Stimulated activated CD4-positive, alpha-beta T cell treated with anti-CD3 and anti-CD28 coated beads, Interleukin-1b, Interleukin-23, amount 100 ng/mL, for 4 hours (primary cell): ENCODE measurements at regions not wholly inside any gene's neighbourhood (a gene's known extent, or its start where the extent isn't known, plus 50 kb on each side); places are given as distances from the start of the nearest gene placed in this dataset.
"Not testable (repeated sequence)": the region's sequence is repeated elsewhere in the genome, so short reads cannot be mapped to it uniquely, and the experiment has no call there.

Source experiments
- DNase-seq, 2 donors: peaks; one replicate each; pipeline ENCODE4 v3.0.0-alpha.2; 2020; ENCODE audit warnings: low read depth in 2 of 2

DNA sequence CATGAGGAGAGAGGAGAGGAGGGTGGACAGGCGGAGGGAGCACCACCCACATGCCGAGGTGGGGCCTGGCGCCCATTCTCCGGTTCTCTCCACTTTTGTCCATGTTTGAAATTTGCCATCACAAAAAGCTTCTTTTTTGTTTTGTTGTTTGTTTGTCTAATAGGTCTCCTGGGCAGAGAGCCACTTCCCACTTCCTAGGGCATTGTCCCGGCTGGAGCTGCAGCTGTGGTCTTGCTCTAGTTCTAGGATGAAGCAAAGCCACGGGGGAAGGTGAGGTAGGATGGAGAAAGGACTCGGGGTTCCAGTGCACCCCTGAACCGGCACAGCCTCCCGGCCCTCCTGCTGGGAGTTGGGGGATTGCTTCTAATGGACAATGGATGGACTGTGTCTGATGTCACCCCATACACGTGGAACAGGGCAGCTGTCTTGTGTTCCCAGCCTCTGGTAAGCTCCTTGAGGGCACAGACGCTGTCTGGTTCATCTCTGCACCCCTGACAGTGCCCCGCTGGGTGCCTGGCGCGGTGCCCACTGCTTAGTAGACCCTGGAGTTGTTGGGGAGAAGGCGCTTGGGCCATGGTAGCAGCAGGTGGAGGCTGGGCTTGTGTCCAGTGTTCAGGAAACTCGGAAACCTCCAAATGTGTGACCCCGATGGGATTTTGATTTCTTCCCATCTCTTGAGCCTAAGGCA is 278.4 kb downstream of the NDUFA10 start:
- no peak for DNase-seq

DNA sequence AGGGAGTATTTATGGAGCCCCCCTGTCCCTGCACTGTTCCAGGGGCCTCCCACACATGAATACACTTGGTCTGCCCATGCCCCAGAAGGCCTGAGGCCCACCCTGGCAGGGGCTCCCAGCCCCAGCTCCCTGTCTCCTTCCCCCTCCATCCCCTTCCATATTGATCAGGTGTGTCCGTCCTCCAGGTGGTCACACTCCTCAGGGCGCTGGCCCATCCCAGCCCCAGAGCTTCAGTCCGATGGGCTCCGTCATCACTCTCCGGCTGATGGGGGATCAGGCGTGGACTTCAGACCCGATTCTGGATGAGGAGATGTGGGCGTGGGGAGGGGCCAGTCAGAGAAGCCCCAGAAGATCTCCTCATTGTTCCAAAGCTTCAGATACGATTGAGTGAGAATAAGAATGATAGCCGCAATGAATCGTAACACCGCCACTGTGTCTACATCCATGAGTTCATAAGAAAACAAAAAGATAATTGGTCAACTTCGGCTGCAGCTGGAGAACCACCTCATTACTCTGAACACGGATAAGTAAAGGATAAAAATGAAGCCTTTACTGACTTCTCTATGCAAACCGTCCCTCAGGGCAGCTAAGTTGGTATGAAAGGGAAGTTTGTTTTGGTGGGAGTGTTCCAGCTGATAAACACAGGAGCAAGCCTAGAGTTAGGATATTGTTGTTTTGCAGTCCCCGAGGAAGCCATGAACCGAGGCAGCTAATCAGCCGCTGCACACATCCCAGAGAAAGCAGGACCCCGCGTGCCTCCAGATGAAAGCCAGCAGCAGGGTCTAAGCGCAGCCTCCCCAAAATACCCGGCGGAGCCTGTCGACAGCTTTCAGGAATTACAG is 279.5 kb downstream of the NDUFA10 start:
- no peak for DNase-seq

DNA sequence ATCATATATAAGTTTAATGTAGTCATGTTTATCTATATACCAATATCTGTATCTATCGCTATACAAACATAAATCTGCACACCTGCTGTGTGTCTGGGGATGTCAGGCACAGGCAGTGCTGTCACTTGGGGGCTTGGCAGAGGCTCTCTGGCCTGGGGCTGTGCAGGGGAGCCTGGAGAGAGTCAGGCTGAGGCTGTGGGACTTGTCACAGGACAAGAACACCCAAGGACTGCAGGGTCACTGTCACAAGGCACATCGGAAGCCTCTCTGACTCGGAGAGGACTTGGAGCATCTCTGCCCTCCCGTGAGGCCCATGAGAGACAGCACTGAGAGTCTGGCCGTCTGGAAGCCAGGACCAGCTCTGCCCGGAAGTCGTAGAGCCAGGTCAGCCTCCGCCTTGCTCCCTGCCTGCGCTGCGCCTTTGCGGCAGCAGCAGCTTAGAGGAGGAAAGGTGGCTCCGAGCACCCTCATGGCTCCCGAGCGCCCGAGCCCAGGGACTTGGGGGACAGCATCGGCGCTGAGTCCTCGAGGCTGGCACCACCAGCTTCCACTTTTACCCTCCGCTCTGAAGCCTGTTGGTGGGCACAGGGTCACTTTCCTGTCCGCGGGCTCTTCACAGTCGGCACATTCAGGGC is 280.3 kb downstream of the NDUFA10 start:
- DNase-seq, result no peak

DNA sequence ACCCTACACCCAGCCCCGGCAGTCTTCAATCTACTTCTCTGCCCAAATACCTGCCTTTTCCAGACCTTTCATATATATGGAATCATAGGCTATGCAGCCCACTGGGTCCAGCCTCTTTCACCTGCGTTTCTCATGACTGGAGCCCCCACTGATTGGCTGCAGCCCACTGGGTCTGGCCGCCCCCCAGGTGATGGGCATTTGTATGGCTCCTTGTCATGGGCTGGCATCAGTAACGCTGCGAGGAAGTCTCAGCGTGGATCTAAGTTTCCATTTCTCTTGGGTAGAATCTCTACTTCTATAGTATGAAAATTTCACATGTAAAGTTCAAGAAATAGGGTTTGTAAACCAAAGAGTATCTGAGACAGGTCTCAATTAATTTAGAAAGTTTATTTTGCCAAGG is 281.9 kb downstream of the NDUFA10 start:
- DNase-seq, result no peak

DNA sequence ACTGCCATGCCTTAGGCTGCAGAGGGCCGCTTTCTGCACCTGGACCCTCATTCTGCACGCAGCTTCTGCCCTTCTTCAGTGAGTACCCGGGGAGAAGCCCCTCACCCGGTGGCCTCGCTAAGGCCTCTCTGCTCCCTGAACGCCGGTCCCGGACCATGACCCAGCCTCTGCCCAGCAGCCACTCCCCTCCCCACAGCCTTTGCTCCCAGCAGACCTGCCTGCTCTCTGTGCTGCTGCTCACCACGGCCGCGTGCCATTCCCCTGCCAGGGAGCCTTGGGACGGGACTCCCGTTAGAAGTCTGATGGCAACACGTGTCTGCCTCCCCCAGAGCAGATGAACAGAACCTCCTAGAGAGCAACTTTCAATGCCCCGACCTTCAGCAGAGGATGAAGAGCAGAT is 282.8 kb downstream of the NDUFA10 start:
- no peak for DNase-seq

DNA sequence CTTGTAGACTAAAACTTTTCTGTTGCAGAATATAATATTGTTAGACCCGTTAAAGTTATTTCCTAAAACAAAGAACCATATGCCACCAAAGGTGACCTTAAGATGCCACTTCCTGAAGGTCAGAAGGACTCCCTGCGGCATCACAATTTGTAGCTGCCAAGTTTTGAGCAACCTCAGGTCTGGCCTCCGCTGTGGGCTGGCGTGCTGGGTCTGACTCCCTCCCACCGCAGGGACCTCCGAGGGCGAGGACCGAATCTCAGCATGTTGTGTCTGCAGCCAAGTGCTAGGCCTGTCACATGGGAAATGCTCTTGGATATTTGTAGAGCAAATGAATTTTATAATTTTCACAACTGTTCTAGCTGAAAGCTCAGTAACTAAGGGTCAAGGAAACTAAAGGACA is 285.9 kb downstream of the NDUFA10 start:
- DNase-seq, result no peak

DNA sequence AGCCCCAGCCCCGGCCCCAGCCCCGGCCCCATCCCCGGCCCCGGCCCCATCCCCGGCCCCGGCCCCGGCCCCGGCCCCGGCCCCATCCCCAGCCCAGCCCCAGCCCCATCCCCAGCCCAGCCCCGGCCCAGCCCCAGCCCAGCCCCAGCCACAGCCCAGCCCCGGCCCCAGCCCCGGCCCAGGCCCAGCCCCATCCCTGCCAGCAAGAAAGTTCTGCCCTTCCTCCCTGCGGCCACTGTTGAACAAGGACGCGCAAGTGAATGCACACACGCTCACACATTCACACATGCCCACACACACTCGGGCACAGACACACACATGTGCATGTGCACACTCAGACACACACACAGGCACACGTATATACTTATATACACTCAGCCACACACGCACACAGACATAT is 287.0 kb downstream of the NDUFA10 start:
- DNase-seq, result no peak

DNA sequence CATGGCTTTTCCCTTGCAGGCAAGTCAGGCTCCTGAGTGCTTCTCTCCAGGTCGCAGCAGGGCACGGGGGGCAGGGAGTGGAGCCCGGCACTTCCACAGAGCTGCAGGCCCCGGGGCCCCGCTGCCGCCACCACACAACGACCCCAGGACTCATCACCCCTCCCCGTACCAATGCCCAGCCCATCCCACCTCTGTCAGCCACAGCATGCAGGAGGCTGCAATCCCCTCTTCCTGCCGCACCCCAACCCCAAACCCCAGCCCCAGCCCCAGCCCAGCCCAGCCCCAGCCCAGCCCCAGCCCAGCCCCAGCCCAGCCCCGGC is 288.0 kb downstream of the NDUFA10 start:
- DNase-seq, result no peak

DNA sequence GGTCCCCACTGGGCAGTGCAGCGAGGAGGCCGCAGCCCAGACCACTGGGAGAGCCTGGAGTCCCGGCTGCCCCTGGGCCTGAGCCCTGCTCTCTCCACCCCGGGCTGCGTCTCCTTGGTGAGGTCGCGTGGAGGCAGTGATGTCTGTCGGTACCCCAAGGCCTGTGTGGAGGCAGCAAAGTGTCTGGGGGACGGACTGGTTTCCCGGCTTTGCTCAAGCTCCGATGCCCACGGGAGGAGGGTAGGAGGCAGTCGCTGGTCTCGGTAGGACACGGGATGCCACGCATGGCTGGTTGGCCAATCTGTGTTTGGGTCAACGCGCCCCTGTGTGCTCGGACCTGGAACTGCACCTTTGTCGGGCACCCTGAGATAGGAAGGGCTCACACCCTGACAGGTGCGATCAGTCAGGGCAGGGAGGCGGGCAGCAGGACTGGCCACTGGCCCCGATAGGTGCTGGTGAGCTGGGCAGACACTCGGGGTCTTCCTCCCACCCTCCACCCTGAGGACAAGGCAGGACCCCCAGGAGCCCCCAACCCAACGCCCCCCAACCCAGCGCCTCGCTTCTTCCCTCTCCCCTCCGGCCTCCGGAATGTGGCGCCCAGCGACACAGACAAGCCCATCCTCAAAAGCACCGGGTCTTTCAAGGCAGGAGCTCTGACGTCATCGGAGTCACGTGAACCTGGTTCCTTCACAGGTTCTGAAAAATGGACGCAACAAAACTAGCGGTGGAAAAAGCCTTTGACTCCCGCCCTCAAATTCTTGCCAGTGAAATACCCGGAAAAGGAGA is 288.6 kb downstream of the NDUFA10 start:
- DNase-seq, result no peak

DNA sequence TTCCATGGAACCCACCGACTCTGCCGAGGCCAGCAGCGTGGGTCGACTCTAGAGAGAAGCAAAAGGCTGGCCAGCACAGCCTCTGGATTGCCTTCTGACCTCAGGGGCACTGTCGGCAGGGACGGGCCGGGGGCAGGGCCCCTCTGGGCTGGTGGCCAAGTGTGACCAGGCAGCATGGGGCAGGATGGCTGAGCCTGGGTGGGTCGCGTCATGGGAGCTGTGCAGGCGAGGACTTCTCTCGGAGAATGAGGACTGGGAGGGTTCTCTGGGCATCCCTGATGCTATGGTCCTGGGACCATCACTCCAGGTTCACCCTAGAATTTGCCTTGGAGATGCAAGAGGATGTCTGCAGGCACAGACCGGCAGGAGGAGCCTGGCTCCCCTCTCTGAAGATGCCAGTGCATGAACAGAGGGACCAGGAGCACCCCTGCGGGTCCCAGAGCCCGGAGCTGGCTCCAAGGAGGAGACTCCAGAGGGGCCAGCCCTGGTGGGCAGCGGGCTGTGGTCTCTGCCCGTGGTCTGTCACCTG is 289.2 kb downstream of the NDUFA10 start:
- no peak for DNase-seq

DNA sequence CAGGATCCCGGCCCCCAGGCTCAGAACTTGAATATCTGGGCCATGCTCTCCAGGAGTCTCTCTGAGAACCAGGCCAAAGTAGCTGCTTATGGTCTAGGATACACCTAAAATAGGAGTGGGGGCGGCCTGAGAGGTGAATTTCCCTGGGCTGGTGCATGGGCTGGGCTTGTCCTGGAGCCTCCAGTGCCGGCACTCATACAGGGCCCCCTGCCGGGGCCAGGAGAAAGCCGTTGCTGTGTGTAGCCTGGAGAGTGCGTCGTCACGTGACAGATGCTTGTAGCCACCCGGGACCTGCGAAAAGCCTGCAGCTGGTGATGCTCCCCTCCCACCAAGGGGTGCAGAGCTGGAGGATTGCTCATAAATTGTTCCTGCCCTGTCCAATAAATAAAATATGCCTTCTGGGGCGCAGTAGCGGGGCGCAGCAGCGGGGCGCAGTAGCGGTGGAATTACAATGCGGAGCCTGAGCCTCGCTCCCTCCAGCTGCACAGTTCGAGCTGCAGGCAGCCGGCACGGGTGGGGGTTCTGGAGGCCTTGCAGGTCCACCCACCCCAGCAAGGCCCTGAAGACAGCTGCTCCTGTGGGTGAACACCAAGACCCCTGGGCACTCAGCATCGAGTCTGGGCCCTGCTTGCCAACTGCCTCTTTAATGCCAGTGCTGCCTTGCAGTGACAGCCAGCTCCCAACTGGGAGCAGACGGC is 289.9 kb downstream of the NDUFA10 start:
- no peak for DNase-seq

DNA sequence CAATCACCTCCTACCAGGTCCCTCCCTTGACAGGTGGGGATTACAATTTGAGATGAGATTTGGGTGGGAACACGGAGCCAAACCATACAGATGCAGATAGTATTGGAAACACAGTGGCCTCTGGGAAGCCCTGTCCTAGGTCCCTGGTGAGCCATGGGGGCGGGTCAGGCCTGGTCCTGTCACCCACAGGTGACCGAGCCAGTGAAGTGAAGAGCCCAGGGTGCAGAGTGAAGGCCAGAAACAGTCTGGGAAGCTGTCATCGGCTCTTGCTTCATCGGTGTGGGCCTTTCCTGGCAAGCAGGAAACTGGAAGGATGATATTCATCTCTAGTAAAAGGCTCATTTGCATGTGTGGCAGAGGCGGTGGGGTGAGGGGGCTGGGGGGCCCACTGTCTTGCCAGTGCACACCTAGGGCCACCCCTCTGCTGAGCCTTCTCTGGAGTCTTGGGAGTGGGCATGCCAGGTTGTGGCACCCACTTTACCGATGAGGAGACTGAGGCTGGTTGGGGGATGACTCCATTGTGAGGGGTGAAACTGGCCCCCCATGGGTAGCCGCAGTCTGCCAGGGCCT is 290.6 kb downstream of the NDUFA10 start:
- DNase-seq, result no peak

DNA sequence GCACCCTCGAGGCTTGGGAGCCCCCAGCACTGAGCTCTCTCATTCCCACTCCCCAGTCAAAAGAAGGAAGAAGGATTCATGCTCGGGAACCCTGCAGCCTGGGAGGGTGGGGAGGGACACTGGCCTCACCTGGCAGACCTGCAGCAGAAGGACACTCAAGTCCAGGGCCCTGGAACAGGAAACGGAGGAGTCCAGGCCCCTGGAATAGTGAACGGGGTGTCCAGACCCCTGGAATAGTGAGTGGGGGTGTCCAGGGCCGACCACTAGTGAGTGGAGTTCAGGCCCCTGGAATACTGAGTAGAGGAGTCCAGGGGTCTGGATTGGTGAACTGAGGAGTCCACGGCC is 292.5 kb downstream of the NDUFA10 start:
- no peak for DNase-seq

DNA sequence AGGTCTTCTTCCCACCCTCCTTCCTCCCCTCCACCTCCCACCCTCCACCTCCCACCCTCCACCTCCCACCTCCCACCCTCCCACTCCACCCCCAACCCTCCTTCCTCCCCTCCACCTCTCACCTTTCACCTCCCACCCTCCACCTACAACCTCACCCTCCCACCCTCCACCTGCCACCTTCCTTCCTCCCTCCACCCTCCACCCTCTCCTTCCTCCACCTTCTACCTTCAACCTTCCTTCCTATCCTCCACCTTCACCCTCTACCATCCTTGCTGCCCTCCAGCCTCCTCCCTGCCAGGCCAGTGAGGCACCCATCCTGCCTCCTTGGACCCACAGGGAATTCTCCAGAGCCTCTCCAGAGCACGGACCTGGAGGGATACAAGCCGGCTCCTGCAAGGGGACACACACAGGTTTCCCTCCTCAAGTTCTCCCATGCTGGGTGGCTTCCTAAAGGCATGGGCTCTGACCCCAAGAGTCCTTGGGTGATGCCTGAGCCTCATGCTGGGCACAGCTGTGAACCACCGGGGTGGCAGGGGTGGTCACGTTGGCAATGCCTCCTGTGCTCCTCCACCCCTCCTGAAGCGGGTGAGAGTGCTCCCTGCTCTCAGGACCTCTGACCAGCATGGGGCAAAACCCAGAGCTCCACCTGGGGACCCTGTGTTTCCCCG is 293.0 kb downstream of the NDUFA10 start:
- DNase-seq, result no peak

DNA sequence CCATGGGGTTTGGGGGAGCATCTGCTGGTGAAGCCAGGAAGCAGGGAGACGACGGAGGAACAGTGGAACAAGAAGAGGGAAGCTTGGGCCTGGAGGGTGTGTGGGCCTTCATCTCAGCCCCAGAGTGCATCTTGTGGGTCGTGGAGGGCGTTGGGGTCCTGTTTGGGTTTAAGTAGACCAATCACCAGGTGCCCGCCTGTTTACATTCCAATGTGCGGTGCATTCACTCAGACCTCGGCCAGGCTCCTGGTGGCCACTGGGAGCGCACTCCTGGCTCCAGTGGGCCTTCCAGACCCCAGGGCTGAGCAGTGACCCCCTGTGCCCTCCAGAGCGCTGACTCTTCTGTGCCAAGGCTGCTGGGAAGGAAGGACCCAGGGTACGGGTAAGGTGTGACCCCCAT is 293.7 kb downstream of the NDUFA10 start:
- DNase-seq, result no peak

DNA sequence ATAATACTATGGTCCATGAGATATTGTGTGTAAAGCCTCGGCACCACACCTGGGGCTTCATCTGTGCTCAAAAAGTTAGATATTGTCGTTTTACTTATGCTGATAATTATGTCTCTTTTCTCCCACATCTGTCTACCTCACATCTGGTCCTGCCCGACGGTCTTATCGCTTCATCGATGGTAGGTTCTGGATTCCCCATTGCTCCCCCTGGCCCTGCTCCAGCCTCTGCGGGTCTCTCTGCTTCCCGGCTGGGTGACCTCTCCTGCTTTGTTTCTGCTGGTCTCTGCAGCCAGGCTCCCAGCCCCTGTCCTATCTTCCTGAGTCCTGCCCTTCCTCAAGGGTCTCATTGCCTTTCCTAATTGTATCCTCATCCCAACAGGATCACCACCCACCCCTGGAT is 294.2 kb downstream of the NDUFA10 start:
- DNase-seq, result no peak

DNA sequence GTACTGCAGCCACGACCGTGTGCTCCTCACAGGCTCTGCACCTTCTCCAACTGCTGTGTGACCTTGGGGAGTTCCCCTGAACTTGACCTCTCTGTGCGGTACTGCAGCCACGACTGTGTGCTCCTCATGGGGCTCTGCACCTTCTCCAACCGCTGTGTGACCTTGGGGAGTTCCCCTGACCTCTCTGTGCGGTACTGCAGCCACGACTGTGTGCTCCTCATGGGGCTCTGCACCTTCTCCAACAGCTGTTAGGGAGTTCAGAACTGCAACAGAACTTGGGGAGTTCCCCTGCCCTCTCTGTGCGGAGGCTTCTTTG is 294.6 kb downstream of the NDUFA10 start:
- not testable (repeated sequence) for DNase-seq

DNA sequence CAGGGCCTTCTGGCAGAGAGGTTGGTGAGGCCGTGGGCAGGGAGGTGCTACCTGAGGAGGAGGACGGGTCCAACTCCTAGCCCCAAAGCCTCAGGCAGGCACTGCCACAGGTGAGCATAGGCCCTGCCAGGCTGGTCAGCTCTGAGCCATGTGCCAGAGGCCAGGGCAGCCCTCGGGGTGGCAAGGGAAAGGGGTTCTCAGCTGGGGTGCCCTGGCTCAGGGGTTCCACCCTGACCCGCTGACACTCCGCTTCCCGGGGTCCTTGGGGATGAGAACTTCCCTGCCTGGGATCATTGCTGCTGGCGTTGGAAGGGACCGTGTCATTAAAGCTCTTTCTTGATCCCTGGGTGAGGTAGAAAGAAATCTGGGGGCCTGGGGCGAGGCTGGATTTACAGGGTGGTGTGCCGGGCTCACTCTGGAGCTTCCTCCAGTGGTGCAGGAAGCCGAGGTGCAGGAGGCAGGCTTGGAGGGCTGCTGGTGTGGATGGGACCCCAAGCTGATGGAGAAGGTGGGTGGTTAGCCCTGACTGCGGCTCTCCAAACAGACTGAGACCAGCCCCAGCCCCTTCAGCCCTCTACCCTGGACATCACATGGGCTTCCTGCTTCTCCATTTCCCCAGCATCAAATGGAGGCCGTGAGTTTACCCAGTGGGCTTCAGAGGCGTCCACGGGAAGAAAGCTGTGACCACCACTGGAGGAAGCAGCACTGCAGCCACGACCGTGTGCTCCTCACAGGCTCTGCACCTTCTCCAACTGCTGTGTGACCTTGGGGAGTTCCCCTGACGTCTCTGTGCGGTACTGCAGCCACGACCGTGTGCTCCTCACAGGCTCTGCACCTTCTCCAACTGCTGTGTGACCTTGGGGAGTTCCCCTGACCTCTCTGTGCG is 295.2 kb downstream of the NDUFA10 start:
- no peak for DNase-seq

DNA sequence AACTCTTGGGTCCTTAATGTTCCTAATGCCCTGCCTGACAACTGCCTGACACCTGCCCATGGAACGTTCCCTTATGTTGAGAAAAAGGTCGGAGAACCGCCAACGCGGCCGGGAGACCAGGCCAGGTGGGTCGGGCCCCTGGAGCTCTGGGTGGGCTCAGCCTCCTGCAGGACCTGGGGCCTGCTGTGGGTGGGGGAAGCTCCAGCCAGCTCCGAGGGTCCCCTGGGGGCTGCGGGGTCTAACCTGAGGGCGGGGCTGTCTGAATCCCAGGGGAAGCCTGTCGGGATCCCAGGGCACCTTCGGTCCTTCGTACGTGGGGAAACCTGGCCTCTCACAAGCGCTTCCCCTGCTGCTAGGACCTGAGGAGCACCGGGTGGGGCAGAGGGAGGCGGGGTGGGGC is 296.0 kb downstream of the NDUFA10 start:
- DNase-seq, result no peak

DNA sequence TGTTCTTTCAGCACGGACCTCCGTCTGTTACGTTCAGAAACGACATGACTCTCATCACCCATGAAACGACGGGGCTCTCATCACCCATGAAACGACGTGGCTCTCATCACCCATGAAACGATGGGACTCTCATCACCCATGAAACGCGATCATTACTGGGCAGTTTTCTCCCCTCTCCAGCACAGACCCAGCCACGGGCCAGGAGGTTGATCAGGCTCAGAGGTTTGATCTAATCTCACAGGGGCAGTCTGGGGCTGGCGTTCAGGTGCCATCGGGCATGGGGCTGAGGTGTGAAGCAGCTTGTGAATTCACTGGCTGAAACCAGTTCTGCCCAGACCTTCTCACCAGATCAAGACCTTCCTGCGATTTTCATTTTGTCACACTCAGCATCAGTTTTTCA is 296.4 kb downstream of the NDUFA10 start:
- DNase-seq, result no peak
